ENCODE measurements at regions not wholly inside any gene's neighbourhood (a gene's known extent, or its start where the extent isn't known, plus 50 kb on each side); places are given as distances from the start of the nearest gene placed in this dataset.
A peak's percentile ranks its signal among the peaks of the same experiment; 100 is the strongest.

DNA sequence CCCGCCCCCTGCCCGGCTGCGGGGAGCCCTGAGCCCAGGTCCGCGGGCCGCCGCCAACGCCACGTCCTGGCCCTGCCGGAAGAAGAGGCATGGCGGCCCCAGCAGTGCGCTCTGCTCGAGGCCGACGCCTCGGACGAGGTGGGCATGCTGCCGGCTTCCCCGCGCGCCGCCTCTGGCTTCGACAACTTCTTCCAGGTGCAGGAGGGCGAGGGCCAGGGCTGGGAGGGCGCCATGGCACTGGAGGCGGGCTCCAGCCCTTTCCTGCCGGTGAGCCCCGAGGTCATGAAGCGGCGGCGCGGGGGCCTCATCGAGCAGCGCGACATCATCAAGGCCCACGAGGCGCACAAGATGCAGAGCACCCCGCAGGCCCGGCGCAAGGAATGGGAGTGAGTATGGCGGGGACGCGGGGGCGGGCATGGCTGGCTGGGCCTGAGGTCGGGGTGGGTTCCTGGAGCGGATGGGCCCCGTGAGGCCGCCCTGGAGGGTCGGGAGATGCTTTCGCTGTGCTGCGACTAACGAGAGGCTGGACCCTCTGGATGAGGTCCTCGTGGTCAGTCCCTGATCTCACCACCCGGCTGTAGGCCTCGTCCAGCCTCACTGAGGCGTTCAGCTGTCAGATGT lies 70.0 kb upstream of the CACNA1E start:
- no peak overlapping the region for H3K4me3 ChIP-seq (ENCODE audit: low read depth, low read length)
- TF ChIP-seq, protein P1, sequence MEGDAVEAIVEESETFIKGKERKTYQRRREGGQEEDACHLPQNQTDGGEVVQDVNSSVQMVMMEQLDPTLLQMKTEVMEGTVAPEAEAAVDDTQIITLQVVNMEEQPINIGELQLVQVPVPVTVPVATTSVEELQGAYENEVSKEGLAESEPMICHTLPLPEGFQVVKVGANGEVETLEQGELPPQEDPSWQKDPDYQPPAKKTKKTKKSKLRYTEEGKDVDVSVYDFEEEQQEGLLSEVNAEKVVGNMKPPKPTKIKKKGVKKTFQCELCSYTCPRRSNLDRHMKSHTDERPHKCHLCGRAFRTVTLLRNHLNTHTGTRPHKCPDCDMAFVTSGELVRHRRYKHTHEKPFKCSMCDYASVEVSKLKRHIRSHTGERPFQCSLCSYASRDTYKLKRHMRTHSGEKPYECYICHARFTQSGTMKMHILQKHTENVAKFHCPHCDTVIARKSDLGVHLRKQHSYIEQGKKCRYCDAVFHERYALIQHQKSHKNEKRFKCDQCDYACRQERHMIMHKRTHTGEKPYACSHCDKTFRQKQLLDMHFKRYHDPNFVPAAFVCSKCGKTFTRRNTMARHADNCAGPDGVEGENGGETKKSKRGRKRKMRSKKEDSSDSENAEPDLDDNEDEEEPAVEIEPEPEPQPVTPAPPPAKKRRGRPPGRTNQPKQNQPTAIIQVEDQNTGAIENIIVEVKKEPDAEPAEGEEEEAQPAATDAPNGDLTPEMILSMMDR (IDR thresholded peaks at IDR 0.05; ENCODE audit: insufficient read depth, low read depth, low read length) = no peak
- no peak for DNase-seq (ENCODE audit: low read depth)

DNA sequence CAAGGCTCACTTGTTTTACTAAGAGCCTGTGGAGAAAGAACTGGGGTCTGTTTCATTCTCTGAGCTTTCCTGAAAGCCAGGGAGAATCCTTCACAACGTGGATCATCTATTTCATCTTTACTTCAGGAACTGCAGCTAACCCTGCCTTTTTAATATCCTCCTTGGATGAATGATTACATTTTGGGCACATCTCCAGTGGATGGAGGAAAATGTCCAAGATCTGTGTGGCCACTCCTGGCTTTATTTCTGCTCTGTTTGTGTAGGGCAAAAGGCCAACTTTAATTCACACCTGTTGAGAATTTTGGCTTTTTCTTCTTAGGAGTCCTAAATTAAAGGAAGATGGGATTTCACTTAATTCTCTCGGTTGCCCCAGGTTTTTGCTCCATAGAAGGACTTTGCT lies 69.5 kb upstream of the CACNA1E start:
- TF ChIP-seq, protein P1 (IDR thresholded peaks at IDR 0.05; ENCODE audit: insufficient read depth, low read depth, low read length) = no peak
- H3K4me3 ChIP-seq (ENCODE audit: low read depth, low read length) = no peak overlapping the region
- DNase-seq (ENCODE audit: low read depth) = no peak

DNA sequence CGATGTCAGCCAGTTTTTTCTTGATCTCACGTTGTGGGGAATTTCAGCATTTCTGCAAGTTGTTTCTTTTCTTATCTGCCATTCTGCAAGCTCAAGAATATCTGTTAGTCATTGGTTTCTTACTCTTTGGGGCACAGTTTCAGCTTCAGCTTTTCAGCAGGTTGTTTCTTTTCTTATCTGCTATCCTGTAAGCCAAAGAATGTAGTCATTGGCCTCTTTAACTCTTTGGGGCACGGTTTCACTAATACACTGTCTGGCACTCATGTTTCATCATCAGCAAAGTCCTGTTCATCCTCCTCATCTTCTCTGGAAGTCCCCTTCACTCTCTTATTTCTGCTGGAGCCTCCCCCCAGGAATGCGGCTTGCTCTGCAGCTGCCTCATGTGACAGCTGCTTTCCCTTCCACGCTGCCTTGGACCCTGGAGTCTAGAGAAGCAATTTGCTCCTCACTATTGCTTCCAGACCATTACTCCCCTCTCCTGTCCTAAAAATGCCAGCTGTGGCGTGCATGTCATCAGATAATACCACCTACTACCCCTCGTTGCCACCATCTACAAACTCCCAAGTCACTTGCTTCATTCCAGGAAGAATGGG lies 67.0 kb upstream of the CACNA1E start:
- no peak for DNase-seq (ENCODE audit: low read depth)
- TF ChIP-seq, protein P1 (IDR thresholded peaks at IDR 0.05; ENCODE audit: insufficient read depth, low read depth, low read length) = no peak
- H3K4me3 ChIP-seq (ENCODE audit: low read depth, low read length) = no peak overlapping the region

DNA sequence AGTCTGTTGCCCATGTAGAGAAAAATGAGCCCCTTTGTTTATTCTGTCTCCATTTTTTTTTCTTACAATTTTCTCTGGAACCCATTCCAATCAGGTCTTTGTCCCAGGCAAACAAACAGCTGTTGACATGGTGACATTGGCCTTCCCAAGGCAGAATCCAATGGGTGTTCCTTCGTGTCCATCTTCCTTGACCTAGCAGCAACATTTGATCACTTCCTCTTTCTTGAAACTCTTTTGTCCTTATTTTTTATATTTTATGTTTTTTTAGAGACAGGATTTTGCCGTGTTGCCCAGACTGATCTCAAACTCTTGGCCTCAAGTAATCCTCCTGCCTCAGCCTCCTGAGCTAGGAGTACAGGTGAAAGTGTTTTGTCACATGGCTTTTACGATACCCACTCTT lies 65.4 kb upstream of the CACNA1E start:
- H3K4me3 ChIP-seq (ENCODE audit: low read depth, low read length) = no peak overlapping the region
- TF ChIP-seq, protein P1 (IDR thresholded peaks at IDR 0.05; ENCODE audit: insufficient read depth, low read depth, low read length) = no peak
- no peak for DNase-seq (ENCODE audit: low read depth)

- peak; percentile 17 for DNase-seq (ENCODE audit: low read depth)
- H3K4me3 ChIP-seq (ENCODE audit: low read depth, low read length) = no peak overlapping the region
- TF ChIP-seq, protein P1 (IDR thresholded peaks at IDR 0.05; ENCODE audit: insufficient read depth, low read depth, low read length) = peak; percentile 36
These were observed 59.9 kb upstream of the CACNA1E start for GRCh38 chr1:181423301-181423918.

DNA sequence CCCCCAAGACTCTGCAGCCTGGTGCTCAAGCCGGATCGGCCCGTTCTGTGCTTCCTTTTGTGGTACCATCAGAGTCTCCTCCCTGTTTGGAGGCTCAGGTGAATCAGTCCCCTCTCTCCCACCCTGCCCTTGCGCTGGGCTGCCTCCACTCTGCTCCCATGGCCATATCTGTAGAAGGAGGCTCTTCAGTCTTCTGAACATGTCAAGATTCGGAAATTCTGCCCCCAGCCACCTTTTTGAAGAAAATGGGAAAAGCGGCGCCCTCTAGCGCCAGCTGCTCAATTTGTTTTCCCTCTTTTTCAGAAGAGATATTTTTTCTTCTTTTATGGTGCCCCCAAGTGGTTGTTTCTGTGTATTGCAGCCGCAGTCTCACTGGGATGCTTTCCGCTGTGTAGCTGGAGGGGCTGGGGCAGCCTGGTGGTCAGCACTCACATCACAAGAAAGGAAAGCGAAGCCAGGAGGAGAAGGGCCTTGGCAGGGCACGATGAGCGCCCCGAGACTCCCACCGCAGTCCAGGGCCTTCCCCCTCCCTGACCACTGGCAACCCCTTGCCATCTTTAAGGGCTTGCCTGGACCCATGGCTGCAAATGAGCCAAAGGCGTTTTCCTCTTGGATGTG lies 58.4 kb upstream of the CACNA1E start:
- no peak overlapping the region for H3K4me3 ChIP-seq (ENCODE audit: low read depth, low read length)

More for the DNA sequence above, 58.4 kb upstream of the CACNA1E start:
- DNase-seq (ENCODE audit: low read depth) = peak; percentile 67
- TF ChIP-seq, protein P1 (IDR thresholded peaks at IDR 0.05; ENCODE audit: insufficient read depth, low read depth, low read length) = peak; percentile 99

Data from fibroblast of villous mesenchyme (primary cell).